ENCODE measurements at regions not wholly inside any gene's neighbourhood (a gene's known extent, or its start where the extent isn't known, plus 50 kb on each side); places are given as distances from the start of the nearest gene placed in this dataset.
"Not testable (repeated sequence)": the region's sequence is repeated elsewhere in the genome, so short reads cannot be mapped to it uniquely, and the experiment has no call there.

- no peak overlapping the region for H3K27ac ChIP-seq
- H3K4me1 ChIP-seq (ENCODE audit: control insufficient read depth in 1 of 2, insufficient read depth in 1 of 2, low read depth in 1 of 2, low read length in 1 of 2), result no peaks in the 10 kb centered on the region
- no peak overlapping the region for H3K4me3 ChIP-seq (ENCODE audit: low read depth in 1 of 2, low read length in 1 of 2)
- no peaks in the 10 kb centered on the region for H3K9me3 ChIP-seq
- H3K27me3 ChIP-seq, result peaks cover 3% of the 10 kb centered on the region
- TF ChIP-seq CTCF (IDR thresholded peaks at IDR 0.05), result no peak
- H3K36me3 ChIP-seq, result no peaks in the 10 kb centered on the region
Observed at GRCh38 chr6:6484681-6485080, 103.8 kb upstream of the LY86 start.

DNA sequence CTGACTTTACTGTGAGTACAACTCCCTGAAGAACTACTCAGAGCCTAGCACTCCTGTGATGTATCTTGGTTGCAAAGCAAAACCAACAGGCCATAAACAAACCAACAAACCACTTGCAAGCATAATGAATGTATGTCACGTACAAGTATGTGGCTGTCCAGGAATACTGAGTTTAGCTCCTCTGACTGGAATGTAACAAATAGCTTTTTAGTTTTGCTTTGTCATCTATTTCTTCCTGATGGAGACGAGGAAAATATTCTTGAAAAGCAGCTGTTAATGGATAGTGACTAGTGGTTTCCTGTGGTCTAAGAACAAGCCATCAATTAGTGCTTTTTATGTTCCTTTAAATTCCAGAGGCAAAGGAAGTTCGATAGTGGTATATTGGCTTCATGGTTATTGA is 101.9 kb upstream of the LY86 start:
- no peaks in the 10 kb centered on the region for H3K9me3 ChIP-seq
- no peak for TF ChIP-seq CTCF (IDR thresholded peaks at IDR 0.05)
- no peak overlapping the region for H3K4me3 ChIP-seq (ENCODE audit: low read depth in 1 of 2, low read length in 1 of 2)
- no peaks in the 10 kb centered on the region for H3K4me1 ChIP-seq (ENCODE audit: control insufficient read depth in 1 of 2, insufficient read depth in 1 of 2, low read depth in 1 of 2, low read length in 1 of 2)
- H3K27me3 ChIP-seq, result no peaks in the 10 kb centered on the region
- no peaks in the 10 kb centered on the region for H3K36me3 ChIP-seq
- no peak overlapping the region for H3K27ac ChIP-seq

DNA sequence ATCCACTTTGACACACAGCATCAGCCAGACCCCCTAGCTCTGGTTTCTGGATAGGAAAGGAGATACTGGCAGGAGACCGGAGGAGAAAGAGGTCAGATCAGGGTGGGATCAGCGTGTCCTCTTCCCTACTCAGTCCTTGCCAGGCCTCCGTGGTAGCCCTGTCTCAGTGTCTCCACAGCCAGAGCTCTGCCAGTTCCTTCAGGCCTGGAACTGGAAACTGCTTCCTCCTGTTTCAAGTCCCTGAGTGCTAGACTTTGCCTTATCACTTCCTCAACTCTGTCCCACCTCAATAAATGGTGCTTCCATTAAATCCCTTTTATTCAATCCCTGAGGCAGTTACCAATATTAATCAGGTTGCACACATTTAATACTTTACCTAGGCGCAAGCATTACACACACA is 96.8 kb upstream of the LY86 start:
- no peak overlapping the region for H3K4me3 ChIP-seq (ENCODE audit: low read depth in 1 of 2, low read length in 1 of 2)
- TF ChIP-seq CTCF (IDR thresholded peaks at IDR 0.05), result no peak

DNA sequence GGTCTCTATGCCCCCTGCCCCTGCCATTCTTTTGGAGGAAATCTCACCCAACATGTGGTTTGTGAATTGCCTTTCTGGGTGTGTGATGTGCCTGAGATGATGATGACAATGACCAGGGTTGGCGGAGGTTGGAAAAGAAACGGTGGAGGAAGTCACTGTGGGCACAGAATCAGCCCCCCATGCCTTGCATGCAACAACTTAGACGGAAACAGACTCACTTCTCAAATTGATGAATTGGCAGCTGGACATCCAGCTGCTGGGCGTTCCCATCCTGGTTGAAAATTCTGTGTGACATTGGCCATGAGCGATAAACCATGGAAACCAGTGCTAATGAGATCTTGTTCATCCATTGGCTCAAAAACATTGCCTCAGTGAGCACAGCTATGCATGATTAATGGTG is 95.8 kb upstream of the LY86 start:
- no peaks in the 10 kb centered on the region for H3K4me1 ChIP-seq (ENCODE audit: control insufficient read depth in 1 of 2, insufficient read depth in 1 of 2, low read depth in 1 of 2, low read length in 1 of 2)
- no peaks in the 10 kb centered on the region for H3K27me3 ChIP-seq
- H3K27ac ChIP-seq, result no peak overlapping the region
- no peak overlapping the region for H3K4me3 ChIP-seq (ENCODE audit: low read depth in 1 of 2, low read length in 1 of 2)
- H3K9me3 ChIP-seq, result no peaks in the 10 kb centered on the region
- no peaks in the 10 kb centered on the region for H3K36me3 ChIP-seq
- TF ChIP-seq CTCF (IDR thresholded peaks at IDR 0.05), result no peak

More for the DNA sequence above, 96.8 kb upstream of the LY86 start:
- H3K27ac ChIP-seq, result no peak overlapping the region
- H3K9me3 ChIP-seq, result no peaks in the 10 kb centered on the region
- H3K4me1 ChIP-seq (ENCODE audit: control insufficient read depth in 1 of 2, insufficient read depth in 1 of 2, low read depth in 1 of 2, low read length in 1 of 2), result no peaks in the 10 kb centered on the region
- H3K27me3 ChIP-seq, result no peaks in the 10 kb centered on the region
- no peaks in the 10 kb centered on the region for H3K36me3 ChIP-seq

- H3K36me3 ChIP-seq; H3K4me1 ChIP-seq (ENCODE audit: control insufficient read depth in 1 of 2, insufficient read depth in 1 of 2, low read depth in 1 of 2, low read length in 1 of 2); H3K27me3 ChIP-seq; H3K9me3 ChIP-seq; H3K27ac ChIP-seq; H3K4me3 ChIP-seq (ENCODE audit: low read depth in 1 of 2, low read length in 1 of 2): not testable (repeated sequence)
Observed at GRCh38 chr6:6494139-6494538, 94.4 kb upstream of the LY86 start.

DNA sequence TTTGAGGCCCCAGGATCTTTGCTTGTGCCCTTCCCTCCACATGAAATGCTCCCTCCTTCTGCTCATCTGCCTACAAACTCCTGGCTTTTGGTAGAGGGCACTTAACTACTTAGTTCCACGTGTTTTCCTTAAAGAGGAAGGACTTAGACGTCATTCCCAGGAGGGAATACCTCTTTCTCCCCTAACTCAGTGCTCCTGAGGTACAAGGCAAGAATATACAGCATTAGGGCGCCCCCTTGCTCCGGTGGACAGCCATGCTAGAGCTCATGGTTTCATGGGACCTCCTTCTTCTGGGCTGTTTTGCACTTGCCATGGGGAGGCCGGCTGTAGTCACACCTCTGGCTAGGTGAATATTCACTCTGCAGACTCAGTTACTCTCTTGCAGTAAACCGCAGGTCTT is 93.8 kb upstream of the LY86 start:
- H3K27ac ChIP-seq, result no peak overlapping the region
- H3K36me3 ChIP-seq, result no peaks in the 10 kb centered on the region
- H3K27me3 ChIP-seq, result no peaks in the 10 kb centered on the region
- H3K4me3 ChIP-seq (ENCODE audit: low read depth in 1 of 2, low read length in 1 of 2), result no peak overlapping the region
- H3K4me1 ChIP-seq (ENCODE audit: control insufficient read depth in 1 of 2, insufficient read depth in 1 of 2, low read depth in 1 of 2, low read length in 1 of 2), result no peaks in the 10 kb centered on the region
- no peak for TF ChIP-seq CTCF (IDR thresholded peaks at IDR 0.05)
- H3K9me3 ChIP-seq, result no peaks in the 10 kb centered on the region

All from neutrophil (primary cell).